Heart left ventricle (tissue), 13 donors: ENCODE measurements at regions not wholly inside any gene's neighbourhood (a gene's known extent, or its start where the extent isn't known, plus 50 kb on each side); places are given as distances from the start of the nearest gene placed in this dataset.
"Not testable (repeated sequence)": the region's sequence is repeated elsewhere in the genome, so short reads cannot be mapped to it uniquely, and the experiment has no call there.

ENCODE experiments used
- CTCF ChIP-seq, 12 donors: fragments of 200-600 bp; sonication (generic) in 4 of 12; IDR thresholded peaks; one replicate each; pipeline versions ENCODE4 v1.5.0 to v1.8.0; 2018 to 2022; ENCODE audit warnings: antibody characterized with exemption in 12 of 12, mild to moderate bottlenecking in 5 of 12
- POLR2A ChIP-seq, 2 donors: fragments of 450-650 bp; IDR thresholded peaks; one replicate each; pipeline ENCODE4 v1.6.1; 2017; ENCODE audit warnings: antibody characterized with exemption in 2 of 2, mild to moderate bottlenecking in 2 of 2, moderate library complexity in 2 of 2
- donor health status: ischemic (EF 13 %, LVEDD 7.1; RV severe dilation, severe dysfunction).
- donor health status: DM: no; HTN: yes; CAD: no.
- donor health status: DM: no; HTN: no; CAD: no.
- donor health status: ischemic (EF 25% LVEDD 6.9; RV normal size, moderate dysfunction).
- donor health status: ischemic (EF 25% LVEDD 5.7; RV mildly dilated, moderate dysfunction).
- donor health status: ischemic (EF 35%, LVEDD 5.7; RV mildly dilated, moderate dysfunction).
- donor health status: nonischemic (EF 11% LVEDD 7.7; RV severe dilation, severe dysfunction).
- donor health status: DM: yes; HTN: yes; CAD: no.
- donor health status: PGD.
- donor health status: ischemic (EF 29% LVEDD 5.4; RV normal size, mild dysfunction).
- donor health status: nonischemic (EF 23%, LVEDD 6.1; RV moderate dilation, normal function).

DNA sequence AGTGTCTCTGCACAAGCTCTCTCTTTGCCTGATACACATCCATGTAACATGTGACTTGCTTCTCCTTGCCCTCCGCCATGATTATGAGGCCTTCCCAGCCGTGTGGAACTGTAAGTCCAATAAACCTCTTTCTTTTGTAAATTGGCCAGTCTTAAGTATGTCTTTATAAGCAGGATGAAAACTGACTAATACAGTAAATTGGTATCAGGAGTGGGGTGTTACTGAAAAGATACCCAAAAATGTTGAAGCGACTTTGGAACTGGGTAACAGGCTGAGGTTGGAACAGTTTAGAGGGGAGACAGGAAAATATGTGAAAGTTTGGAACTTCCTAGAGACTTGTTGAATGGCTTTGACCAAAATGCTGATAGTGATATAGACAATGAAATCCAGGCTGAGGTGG, 346.9 kb downstream of the ZNF248 start:
- not testable (repeated sequence) for TF ChIP-seq CTCF, POLR2A (IDR thresholded peaks at IDR 0.05)
